IMR-90 (cell line): ENCODE measurements at regions not wholly inside any gene's neighbourhood (a gene's known extent, or its start where the extent isn't known, plus 50 kb on each side); places are given as distances from the start of the nearest gene placed in this dataset.
A peak's percentile ranks its signal among the peaks of the same experiment; 100 is the strongest.

Experiments used
- ATAC-seq: fragments of 200-7000 bp; cut with Tn5 transposase; 2 replicates; pipeline ENCODE4 v1.9.1; 2020; ENCODE audit warnings: low read depth, mild to moderate bottlenecking, moderate library complexity
- BruUV-seq: library from RNA; stranded (reverse); fragments of 400-500 nt; replicated peaks from 2 replicates; lab custom pipeline; 2021; lab: Mats Ljungman, UMichigan
- CTCF ChIA-PET: fragments of 300-600 bp; formaldehyde crosslinking; extraction: SDS; loops from one replicate; lab custom pipeline; 2021; ENCODE audit warnings: antibody characterized with exemption; lab: Yijun Ruan, JAX
- POLR2A ChIA-PET: fragments of 300-600 bp; sonication (Branson Sonifier 250); formaldehyde crosslinking; loops from one replicate; lab custom pipeline; 2022; ENCODE audit warnings: antibody characterized with exemption; ENCODE audit not compliant: unreplicated experiment; lab: Charles Lee
- DNase-seq: peaks from one replicate; pipeline ENCODE4 v3.0.0; 2013
- H2AFZ ChIP-seq: replicated peaks from 2 replicates; pipeline ENCODE3; 2013; ENCODE audit warnings: low read length, mild to moderate bottlenecking; ENCODE audit not compliant: poor library complexity
- H2AK5ac ChIP-seq: 2 replicates; pipeline ENCODE4 v1.6.1; 2013; ENCODE audit warnings: low read depth, low read length, inconsistent platforms
- H2AK9ac ChIP-seq: replicated peaks from 2 replicates; pipeline ENCODE3; 2013; ENCODE audit warnings: mild to moderate bottlenecking, low read depth, low read length, moderate library complexity; ENCODE audit not compliant: poor library complexity
- H2BK120ac ChIP-seq: 2 replicates; pipeline ENCODE4 v1.6.1; 2013; ENCODE audit warnings: low read depth, low read length, inconsistent platforms
- H2BK15ac ChIP-seq: 3 replicates; pipeline ENCODE4 v1.6.1; 2013; ENCODE audit warnings: low read depth, low read length, inconsistent platforms
- H2BK20ac ChIP-seq: 2 replicates; pipeline ENCODE4 v1.6.1; 2013; ENCODE audit warnings: low read depth, mild to moderate bottlenecking, inconsistent platforms, low read length, moderate library complexity
- H2BK5ac ChIP-seq: 2 replicates; pipeline ENCODE4 v1.6.1; 2013; ENCODE audit warnings: mild to moderate bottlenecking, low read depth, low read length, inconsistent platforms; ENCODE audit not compliant: poor library complexity, severe bottlenecking
- H3K14ac ChIP-seq: replicated peaks from 2 replicates; pipeline ENCODE4 v1.6.1; 2013; ENCODE audit warnings: low read depth, low read length, inconsistent platforms
- H3K18ac ChIP-seq: 2 replicates; pipeline ENCODE4 v1.6.1; 2013; ENCODE audit warnings: low read depth, low read length, control low read depth
- H3K23ac ChIP-seq: 2 replicates; pipeline ENCODE4 v1.6.1; 2013; ENCODE audit warnings: low read depth, low read length, inconsistent platforms
- H3K27ac ChIP-seq: 2 replicates; pipeline ENCODE4 v1.5.1; 2013; ENCODE audit warnings: mild to moderate bottlenecking, control low read depth, low read length; ENCODE audit not compliant: insufficient read depth
- H3K27me3 ChIP-seq: 2 replicates; pipeline ENCODE4 v1.6.1; 2013; ENCODE audit warnings: low read length; ENCODE audit not compliant: control insufficient read depth, insufficient read depth
- H3K36me3 ChIP-seq: 2 replicates; pipeline ENCODE4 v1.6.1; 2013; ENCODE audit warnings: low read length, mixed read lengths; ENCODE audit not compliant: control insufficient read depth, insufficient read depth
- H3K4ac ChIP-seq: 2 replicates; pipeline ENCODE4 v1.6.1; 2013; ENCODE audit warnings: low read depth, low read length, inconsistent platforms
- H3K4me1 ChIP-seq: 2 replicates; pipeline ENCODE4 v1.6.1; 2013; ENCODE audit warnings: low read length, mixed read lengths; ENCODE audit not compliant: control insufficient read depth, insufficient read depth
- H3K4me2 ChIP-seq: 2 replicates; pipeline ENCODE4 v1.6.1; 2013; ENCODE audit warnings: low read depth, mild to moderate bottlenecking, control low read depth, low read length, moderate library complexity
- H3K4me3 ChIP-seq: 2 replicates; pipeline ENCODE4 v1.5.1; 2013; ENCODE audit warnings: low read depth, mild to moderate bottlenecking, control low read depth, low read length, moderate library complexity; ENCODE audit not compliant: insufficient read depth
- H3K56ac ChIP-seq: 2 replicates; pipeline ENCODE4 v1.6.1; 2013; ENCODE audit warnings: low read length, inconsistent platforms; ENCODE audit not compliant: insufficient read depth; ENCODE audit errors: extremely low read depth
- H3K79me1 ChIP-seq, 2 experiments: 2 replicates each; pipeline ENCODE4 v1.6.1; 2013; ENCODE audit warnings: low read length in 2 of 2, inconsistent platforms in 1 of 2, low read depth in 1 of 2
- H3K9ac ChIP-seq: 2 replicates; pipeline ENCODE4 v1.6.1; 2013; ENCODE audit warnings: low read depth, low read length, control low read depth
- H3K9me1 ChIP-seq: 2 replicates; pipeline ENCODE4 v1.6.1; 2013; ENCODE audit warnings: low read length, inconsistent platforms; ENCODE audit not compliant: insufficient read depth
- H3K9me3 ChIP-seq: 2 replicates; pipeline ENCODE4 v1.6.1; 2013; ENCODE audit warnings: low read length; ENCODE audit not compliant: control insufficient read depth, insufficient read depth
- H4K20me1 ChIP-seq: 2 replicates; pipeline ENCODE4 v1.6.1; 2013; ENCODE audit warnings: low read length, inconsistent platforms; ENCODE audit not compliant: insufficient read depth
- H4K5ac ChIP-seq: 2 replicates; pipeline ENCODE4 v1.6.1; 2013; ENCODE audit warnings: mild to moderate bottlenecking, low read depth, low read length, control low read depth
- H4K8ac ChIP-seq, 2 experiments: 2 replicates each; pipeline ENCODE4 v1.6.1; 2013; ENCODE audit warnings: low read depth in 2 of 2, low read length in 2 of 2, control low read depth in 1 of 2, inconsistent platforms in 1 of 2
- H4K91ac ChIP-seq: 2 replicates; pipeline ENCODE4 v1.6.1; 2013; ENCODE audit warnings: low read depth, low read length, inconsistent platforms; ENCODE audit not compliant: insufficient read depth
- BHLHE40 ChIP-seq: fragments of 150-350 bp; IDR thresholded peaks from 2 replicates; pipeline ENCODE4 v1.6.1; 2016; ENCODE audit warnings: mild to moderate bottlenecking, low read depth, low read length
- CEBPB ChIP-seq: IDR thresholded peaks from 2 replicates; pipeline ENCODE4 v1.6.1; 2012; ENCODE audit warnings: low read depth, low read length, improper control_type of control experiment
- CHD1 ChIP-seq: IDR thresholded peaks from 2 replicates; pipeline ENCODE4 v1.6.1; 2012; ENCODE audit warnings: low read depth, low read length, improper control_type of control experiment
- FOS ChIP-seq: fragments of 150-350 bp; IDR thresholded peaks from 2 replicates; pipeline ENCODE4 v1.6.1; 2016; ENCODE audit warnings: low read depth, low read length
- MAFK ChIP-seq: IDR thresholded peaks from 2 replicates; pipeline ENCODE4 v1.6.1; 2012; ENCODE audit warnings: low read depth, low read length, improper control_type of control experiment
- MXI1 ChIP-seq: IDR thresholded peaks from 2 replicates; pipeline ENCODE4 v1.6.1; 2012; ENCODE audit warnings: low read depth, mild to moderate bottlenecking, low read length, moderate library complexity, borderline replicate concordance
- NFE2L2 ChIP-seq: fragments of 150-350 bp; IDR thresholded peaks from 2 replicates; pipeline ENCODE4 v1.6.1; 2016; ENCODE audit warnings: low read depth, mild to moderate bottlenecking, low read length
- POLR2A ChIP-seq: IDR thresholded peaks from 2 replicates; pipeline ENCODE4 v1.6.1; 2012; ENCODE audit warnings: mild to moderate bottlenecking, low read depth, low read length
- RAD21 ChIP-seq: IDR thresholded peaks from 2 replicates; pipeline ENCODE4 v1.6.1; 2012; ENCODE audit warnings: low read length, improper control_type of control experiment
- RFX5 ChIP-seq: IDR thresholded peaks from 2 replicates; pipeline ENCODE4 v1.8.0; 2012; ENCODE audit warnings: low read depth, mild to moderate bottlenecking, low read length, moderate library complexity
- SMC3 ChIP-seq: fragments of 150-350 bp; IDR thresholded peaks from 2 replicates; pipeline ENCODE4 v1.6.1; 2016; ENCODE audit warnings: low read depth, mild to moderate bottlenecking, antibody characterized with exemption, low read length, moderate library complexity
- WGBS, 2 experiments: methylation state at CpG; one replicate each; pipeline versions ENCODE4 v1.1.5 to v1.1.7; 2013; ENCODE audit warnings: missing lambda C conversion rate in 2 of 2; ENCODE audit not compliant: insufficient read length in 1 of 2; ENCODE audit errors: extremely low coverage in 2 of 2; 5-methylcytosine and 5-hydroxymethylcytosine counted together
- dilution Hi-C: fragments of 300-500 bp; cut with HindIII; formaldehyde crosslinking; loops from one replicate; pipeline ENCODE4 v1.14.3; 2018; ENCODE audit warnings: low sequenced_read_pairs; ENCODE audit not compliant: unreplicated experiment
- in situ Hi-C: fragments of 300-500 bp; cut with MboI; formaldehyde crosslinking; loops from 3 replicates; pipeline ENCODE4 v1.14.3; 2019; ENCODE audit warnings: low sequenced_read_pairs, inconsistent platforms, mixed read lengths
- intact Hi-C: fragments of 100-400 bp; cut with micrococcal nuclease; formaldehyde crosslinking; loops from 2 replicates; pipeline ENCODE4 v1.10.0; 2022
- TF ChIP-seq, protein P1 (sequence below): fragments of 150-350 bp; IDR thresholded peaks from 2 replicates; pipeline ENCODE4 v1.6.1; 2017; ENCODE audit warnings: mild to moderate bottlenecking, antibody characterized with exemption, low read length, low read depth

DNA sequence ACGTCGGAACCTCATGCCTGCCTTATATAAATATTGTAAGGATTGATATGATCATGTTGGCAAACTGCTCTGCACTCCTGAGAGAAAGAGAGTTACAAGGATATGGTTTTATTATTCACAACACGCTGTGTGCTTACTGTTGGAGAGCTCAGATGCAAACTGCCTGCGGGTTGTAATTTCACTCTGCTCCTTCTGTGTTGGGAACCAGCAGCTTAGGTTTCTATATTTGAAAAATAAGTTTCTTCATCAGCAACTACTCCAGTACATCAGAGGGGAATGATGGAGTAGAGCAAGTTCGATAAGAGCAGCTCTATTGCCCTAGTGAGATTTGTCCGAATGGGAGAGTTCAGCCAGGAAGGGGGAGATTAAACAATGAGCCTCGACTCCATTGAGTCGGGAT lies 106.9 kb upstream of the UBL3 start:
- no peaks in the 10 kb centered on the region for H3K36me3 ChIP-seq
- H2AFZ ChIP-seq: no peak overlapping the region
- H4K91ac ChIP-seq: no peak overlapping the region
- in situ Hi-C loops (no loop called here), intact Hi-C loops (no loop called here), dilution Hi-C loops (no loop called here)
- no peak overlapping the region for H2BK5ac ChIP-seq
- no peak overlapping the region for H3K18ac ChIP-seq
- ChIA-PET POLR2A (no interaction called here), CTCF (interaction anchor here (2.0 kb wide), 2 partner anchors 20 to 33 kb away, joined by 5 to 7 read pairs; no protein-coding TSS in a partner anchor)
- H2AK9ac ChIP-seq: no peak overlapping the region
- H3K56ac ChIP-seq: no peak overlapping the region
- DNase-seq (no peak), ATAC-seq (no peak)
- TF ChIP-seq, protein P1, sequence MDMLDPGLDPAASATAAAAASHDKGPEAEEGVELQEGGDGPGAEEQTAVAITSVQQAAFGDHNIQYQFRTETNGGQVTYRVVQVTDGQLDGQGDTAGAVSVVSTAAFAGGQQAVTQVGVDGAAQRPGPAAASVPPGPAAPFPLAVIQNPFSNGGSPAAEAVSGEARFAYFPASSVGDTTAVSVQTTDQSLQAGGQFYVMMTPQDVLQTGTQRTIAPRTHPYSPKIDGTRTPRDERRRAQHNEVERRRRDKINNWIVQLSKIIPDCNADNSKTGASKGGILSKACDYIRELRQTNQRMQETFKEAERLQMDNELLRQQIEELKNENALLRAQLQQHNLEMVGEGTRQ: no peak
- no peak for TF ChIP-seq CHD1
- TF ChIP-seq RAD21: no peak
- TF ChIP-seq FOS: no peak
- no peak for TF ChIP-seq MAFK
- no peak for TF ChIP-seq NFE2L2
- TF ChIP-seq POLR2A: no peak
- no peak for TF ChIP-seq MXI1
- no peak for TF ChIP-seq RFX5
- no peak for TF ChIP-seq SMC3
- TF ChIP-seq CEBPB: no peak
- no peak for TF ChIP-seq BHLHE40
- no peak overlapping the region for H4K5ac ChIP-seq
- H2AK5ac ChIP-seq: no peak overlapping the region
- no peak overlapping the region for H2BK20ac ChIP-seq
- H3K23ac ChIP-seq: no peak overlapping the region
- no peak overlapping the region for H3K27ac ChIP-seq
- peak overlapping the region; percentile 25; the same call in 1 of the 2 replicates for H3K4me2 ChIP-seq
- H2BK120ac ChIP-seq: no peak overlapping the region
- H3K14ac ChIP-seq: no peak overlapping the region
- no peaks in the 10 kb centered on the region; the same call in none of the 2 replicates for H3K9me3 ChIP-seq
- no peaks in the 10 kb centered on the region for H3K79me1 ChIP-seq
- H3K4me1 ChIP-seq: no peaks in the 10 kb centered on the region
- H4K20me1 ChIP-seq: no peaks in the 10 kb centered on the region
- no peak overlapping the region for H4K8ac ChIP-seq
- peaks cover 3% of the 10 kb centered on the region; the same call in 1 of the 2 replicates for H3K9me1 ChIP-seq
- WGBS, 2 experiments: no CpG with 5 or more reads among the region's 8 CpGs
- H3K9ac ChIP-seq: no peak overlapping the region
- no TSS peak for BruUV-seq
- no peak overlapping the region for H3K4ac ChIP-seq
- H3K27me3 ChIP-seq: peaks cover 48% of the 10 kb centered on the region
- no peak overlapping the region for H2BK15ac ChIP-seq
- H3K4me3 ChIP-seq: no peak overlapping the region
